ENCODE measurements at regions not wholly inside any gene's neighbourhood (a gene's known extent, or its start where the extent isn't known, plus 50 kb on each side); places are given as distances from the start of the nearest gene placed in this dataset.

- intact Hi-C loops (cut with micrococcal nuclease): no loop called here
- no peak for DNase-seq
- H3K36me3 ChIP-seq: no peaks in the 10 kb centered on the region
- TF ChIP-seq CTCF (IDR thresholded peaks at IDR 0.05; ENCODE audit: borderline replicate concordance): no peak
- H3K27me3 ChIP-seq (ENCODE audit: low read depth): no peaks in the 10 kb centered on the region
- no peak overlapping the region for H3K4me3 ChIP-seq
- H3K9me3 ChIP-seq (replicated peaks): no peaks in the 10 kb centered on the region
- H3K27ac ChIP-seq (replicated peaks): no peak overlapping the region
- no peaks in the 10 kb centered on the region for H3K4me1 ChIP-seq
Observed at GRCh38 chr10:54905578-54906192, 104.7 kb upstream of the PCDH15 start.

GRCh38 chr10:54904833-54905232 lies 103.8 kb upstream of the PCDH15 start:
- TF ChIP-seq CTCF (IDR thresholded peaks at IDR 0.05; ENCODE audit: borderline replicate concordance): no peak
- intact Hi-C loops (cut with micrococcal nuclease): no loop called here
- Histone ChIP-seq H3K27ac (replicated peaks) (no peak overlapping the region), H3K4me3 (no peak overlapping the region), H3K27me3 (ENCODE audit: low read depth) (no peaks in the 10 kb centered on the region), H3K9me3 (replicated peaks) (no peaks in the 10 kb centered on the region), H3K36me3 (no peaks in the 10 kb centered on the region), H3K4me1 (no peaks in the 10 kb centered on the region)
- no peak for DNase-seq

GRCh38 chr10:54903745-54904144 lies 102.7 kb upstream of the PCDH15 start:
- DNase-seq: no peak
- Histone ChIP-seq H3K27ac (replicated peaks) (no peak overlapping the region), H3K36me3 (no peaks in the 10 kb centered on the region), H3K4me1 (no peaks in the 10 kb centered on the region), H3K27me3 (ENCODE audit: low read depth) (no peaks in the 10 kb centered on the region), H3K9me3 (replicated peaks) (no peaks in the 10 kb centered on the region), H3K4me3 (no peak overlapping the region)
- intact Hi-C loops (cut with micrococcal nuclease): no loop called here
- no peak for TF ChIP-seq CTCF (IDR thresholded peaks at IDR 0.05; ENCODE audit: borderline replicate concordance)

GRCh38 chr10:54900584-54900983 lies 99.6 kb upstream of the PCDH15 start:
- intact Hi-C loops (cut with micrococcal nuclease): no loop called here
- Histone ChIP-seq H3K27ac (replicated peaks) (no peak overlapping the region), H3K36me3 (no peaks in the 10 kb centered on the region), H3K4me1 (no peaks in the 10 kb centered on the region), H3K9me3 (replicated peaks) (no peaks in the 10 kb centered on the region), H3K4me3 (no peak overlapping the region), H3K27me3 (ENCODE audit: low read depth) (no peaks in the 10 kb centered on the region)
- no peak for TF ChIP-seq CTCF (IDR thresholded peaks at IDR 0.05; ENCODE audit: borderline replicate concordance)
- DNase-seq: no peak

GRCh38 chr10:54880996-54881395 lies 80.0 kb upstream of the PCDH15 start:
- no peak for TF ChIP-seq CTCF (IDR thresholded peaks at IDR 0.05; ENCODE audit: borderline replicate concordance)
- H3K27ac ChIP-seq (replicated peaks): no peak overlapping the region
- no peaks in the 10 kb centered on the region for H3K36me3 ChIP-seq
- no peak for DNase-seq
- no peaks in the 10 kb centered on the region for H3K4me1 ChIP-seq
- H3K27me3 ChIP-seq (ENCODE audit: low read depth): no peaks in the 10 kb centered on the region
- H3K4me3 ChIP-seq: no peak overlapping the region
- intact Hi-C loops (cut with micrococcal nuclease): no loop called here
- H3K9me3 ChIP-seq (replicated peaks): peaks cover 3% of the 10 kb centered on the region
